ENCODE measurements at regions not wholly inside any gene's neighbourhood (a gene's known extent, or its start where the extent isn't known, plus 50 kb on each side); places are given as distances from the start of the nearest gene placed in this dataset.

DNA sequence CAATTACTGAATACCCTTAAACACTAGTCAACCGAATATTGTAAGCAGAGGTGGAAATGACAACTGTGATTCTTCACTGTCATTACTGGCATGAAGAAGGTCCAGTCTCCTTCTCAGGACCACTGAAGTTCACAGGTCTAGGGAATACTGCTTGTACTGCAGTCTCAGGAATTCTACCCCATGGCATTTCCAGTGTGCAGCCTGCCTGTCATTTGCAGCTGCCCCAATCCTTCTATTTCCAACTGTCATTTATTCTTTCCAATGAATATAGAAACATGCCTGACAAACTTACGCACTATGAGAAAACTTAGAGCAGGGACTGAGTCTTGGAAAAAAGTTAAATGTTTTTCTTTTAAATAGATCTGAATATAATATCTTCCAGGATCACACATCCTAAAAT is 308.0 kb upstream of the THBS1 start:
- Mint-ChIP-seq H3K27ac (no peak overlapping the region), H3K4me1 (ENCODE audit: low read depth) (no peaks in the 10 kb centered on the region), H3K9me3 (no peaks in the 10 kb centered on the region), H3K27me3 (peaks cover 5% of the 10 kb centered on the region), H3K4me3 (no peak overlapping the region), H3K36me3 (ENCODE audit: low read depth) (no peaks in the 10 kb centered on the region)
- Histone ChIP-seq H3K36me3 (ENCODE audit: insufficient read depth, low read length) (no peaks in the 10 kb centered on the region), H3K4me1 (ENCODE audit: insufficient read depth, low read length) (no peaks in the 10 kb centered on the region), H3K27ac (ENCODE audit: low read depth in 1 of 2, low read length in 2 of 2) (no peak overlapping the region), H3K4me3 (ENCODE audit: low read length) (no peak overlapping the region), H3K9me3 (ENCODE audit: control insufficient read depth in 1 of 2, insufficient read depth in 1 of 2, low read length in 2 of 2) (no peaks in the 10 kb centered on the region), H3K27me3 (ENCODE audit: control insufficient read depth in 1 of 2, insufficient read depth in 2 of 2, low read length in 2 of 2) (no peaks in the 10 kb centered on the region)
- POLR2A ChIA-PET, result no interaction called here
- CTCF ChIA-PET, result no interaction called here
- TF ChIP-seq, protein P1, sequence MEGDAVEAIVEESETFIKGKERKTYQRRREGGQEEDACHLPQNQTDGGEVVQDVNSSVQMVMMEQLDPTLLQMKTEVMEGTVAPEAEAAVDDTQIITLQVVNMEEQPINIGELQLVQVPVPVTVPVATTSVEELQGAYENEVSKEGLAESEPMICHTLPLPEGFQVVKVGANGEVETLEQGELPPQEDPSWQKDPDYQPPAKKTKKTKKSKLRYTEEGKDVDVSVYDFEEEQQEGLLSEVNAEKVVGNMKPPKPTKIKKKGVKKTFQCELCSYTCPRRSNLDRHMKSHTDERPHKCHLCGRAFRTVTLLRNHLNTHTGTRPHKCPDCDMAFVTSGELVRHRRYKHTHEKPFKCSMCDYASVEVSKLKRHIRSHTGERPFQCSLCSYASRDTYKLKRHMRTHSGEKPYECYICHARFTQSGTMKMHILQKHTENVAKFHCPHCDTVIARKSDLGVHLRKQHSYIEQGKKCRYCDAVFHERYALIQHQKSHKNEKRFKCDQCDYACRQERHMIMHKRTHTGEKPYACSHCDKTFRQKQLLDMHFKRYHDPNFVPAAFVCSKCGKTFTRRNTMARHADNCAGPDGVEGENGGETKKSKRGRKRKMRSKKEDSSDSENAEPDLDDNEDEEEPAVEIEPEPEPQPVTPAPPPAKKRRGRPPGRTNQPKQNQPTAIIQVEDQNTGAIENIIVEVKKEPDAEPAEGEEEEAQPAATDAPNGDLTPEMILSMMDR (IDR thresholded peaks at IDR 0.05), result no peak
- DNase-seq, result no peak
- no peak for ATAC-seq (ENCODE audit: poor library complexity)
- intact Hi-C loops (cut with DNase I, micrococcal nuclease), result no loop called here

DNA sequence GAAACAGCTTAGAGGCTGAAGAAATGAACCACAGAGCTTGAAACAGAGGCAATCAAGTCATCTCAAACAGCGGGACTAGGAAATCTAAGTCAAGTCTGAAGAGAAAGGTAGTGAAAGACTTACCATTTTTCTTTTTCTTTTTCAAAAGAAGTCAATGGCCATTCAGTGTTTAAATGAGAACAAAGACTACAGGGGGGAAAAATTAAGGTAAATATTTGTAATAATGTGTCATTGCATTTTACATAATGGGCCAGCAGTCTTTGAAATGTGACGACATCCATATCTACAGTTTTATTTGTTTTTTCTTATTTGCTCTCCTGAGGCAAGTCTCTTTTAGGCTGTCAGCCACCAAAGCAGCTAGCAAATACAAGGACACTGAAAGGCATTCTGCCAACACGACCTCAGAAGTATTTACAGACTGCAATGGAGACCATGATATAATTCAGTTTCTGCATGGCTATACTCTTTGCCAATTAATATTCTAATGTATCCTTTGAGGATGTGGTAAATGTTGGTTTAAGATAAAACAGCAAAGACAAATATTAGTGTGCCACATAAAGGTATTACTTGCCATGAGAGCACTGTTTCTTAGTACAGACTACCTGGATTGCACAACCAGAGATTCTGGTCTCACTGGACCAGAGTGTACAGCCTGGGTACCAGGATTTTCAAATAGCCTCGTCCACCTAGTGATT is 307.0 kb upstream of the THBS1 start:
- no peak overlapping the region for H3K4me3 ChIP-seq (ENCODE audit: low read length)
- no peak for ATAC-seq (ENCODE audit: poor library complexity)
- TF ChIP-seq, protein P1 (IDR thresholded peaks at IDR 0.05), result no peak
- no peak overlapping the region for H3K27ac ChIP-seq (ENCODE audit: low read depth in 1 of 2, low read length in 2 of 2)
- no peaks in the 10 kb centered on the region for H3K9me3 ChIP-seq (ENCODE audit: control insufficient read depth in 1 of 2, insufficient read depth in 1 of 2, low read length in 2 of 2)
- H3K36me3 ChIP-seq (ENCODE audit: insufficient read depth, low read length), result no peaks in the 10 kb centered on the region
- intact Hi-C loops (cut with DNase I, micrococcal nuclease), result no loop called here
- H3K4me1 ChIP-seq (ENCODE audit: insufficient read depth, low read length), result no peaks in the 10 kb centered on the region
- ChIA-PET CTCF (no interaction called here), POLR2A (no interaction called here)
- Mint-ChIP-seq H3K36me3 (ENCODE audit: low read depth) (no peaks in the 10 kb centered on the region), H3K9me3 (no peaks in the 10 kb centered on the region), H3K4me3 (no peak overlapping the region), H3K27ac (no peak overlapping the region), H3K27me3 (peaks cover 5% of the 10 kb centered on the region), H3K4me1 (ENCODE audit: low read depth) (no peaks in the 10 kb centered on the region)
- DNase-seq, result no peak
- H3K27me3 ChIP-seq (ENCODE audit: control insufficient read depth in 1 of 2, insufficient read depth in 2 of 2, low read length in 2 of 2), result no peaks in the 10 kb centered on the region

DNA sequence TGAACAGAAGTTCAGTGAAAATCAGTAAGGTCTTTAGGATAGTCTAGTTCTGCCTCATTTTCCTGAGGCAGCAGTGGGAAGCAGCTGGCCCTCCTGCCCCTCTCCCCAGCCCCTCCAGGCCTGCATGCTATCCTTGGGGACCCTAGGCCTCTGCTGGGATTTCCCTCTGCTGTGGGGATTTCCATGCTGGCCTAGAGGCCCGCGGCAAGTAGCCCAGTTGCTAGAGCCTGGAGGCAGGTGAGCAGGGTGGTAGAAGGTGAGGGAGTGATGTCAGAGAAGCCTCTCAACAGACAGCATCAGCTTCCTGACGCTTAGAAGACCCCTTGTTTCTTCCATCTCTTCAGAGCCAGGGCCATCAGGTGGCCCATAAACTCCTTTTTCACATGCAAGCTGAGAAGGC is 305.8 kb upstream of the THBS1 start:
- POLR2A ChIA-PET, result no interaction called here
- no peak overlapping the region for H3K4me3 ChIP-seq (ENCODE audit: low read length)
- H3K4me3 Mint-ChIP-seq, result no peak overlapping the region
- H3K4me1 ChIP-seq (ENCODE audit: insufficient read depth, low read length), result no peaks in the 10 kb centered on the region
- no peaks in the 10 kb centered on the region for H3K36me3 ChIP-seq (ENCODE audit: insufficient read depth, low read length)
- CTCF ChIA-PET, result no interaction called here
- intact Hi-C loops (cut with DNase I, micrococcal nuclease), result no loop called here
- H3K9me3 ChIP-seq (ENCODE audit: control insufficient read depth in 1 of 2, insufficient read depth in 1 of 2, low read length in 2 of 2), result no peaks in the 10 kb centered on the region
- TF ChIP-seq, protein P1 (IDR thresholded peaks at IDR 0.05), result no peak
- H3K27me3 ChIP-seq (ENCODE audit: control insufficient read depth in 1 of 2, insufficient read depth in 2 of 2, low read length in 2 of 2), result no peaks in the 10 kb centered on the region
- ATAC-seq (ENCODE audit: poor library complexity) (no peak), DNase-seq (no peak)
- no peaks in the 10 kb centered on the region for H3K9me3 Mint-ChIP-seq
- H3K27ac ChIP-seq (ENCODE audit: low read depth in 1 of 2, low read length in 2 of 2), result no peak overlapping the region
- H3K27me3 Mint-ChIP-seq, result peaks cover 5% of the 10 kb centered on the region
- no peaks in the 10 kb centered on the region for H3K36me3 Mint-ChIP-seq (ENCODE audit: low read depth)
- H3K27ac Mint-ChIP-seq, result no peak overlapping the region
- H3K4me1 Mint-ChIP-seq (ENCODE audit: low read depth), result no peaks in the 10 kb centered on the region

Measured in CD4-positive, alpha-beta T cell (primary cell).